Gastrocnemius medialis (tissue), 4 donors: ENCODE measurements at regions not wholly inside any gene's neighbourhood (a gene's known extent, or its start where the extent isn't known, plus 50 kb on each side); places are given as distances from the start of the nearest gene placed in this dataset.

Experiments
- CTCF ChIP-seq, 5 experiments: fragments of 450-650 bp in 3 of 5; fragments of 200-600 bp in 2 of 5; sonication (generic) in 2 of 5; IDR thresholded peaks in 4 of 5; conservative IDR thresholded peaks in 1 of 5; 1 replicate in 4 of 5; 2 replicates in 1 of 5; pipeline ENCODE4 v1.5.1; 2016 to 2019; ENCODE audit warnings: antibody characterized with exemption in 5 of 5, mild to moderate bottlenecking in 3 of 5, moderate library complexity in 3 of 5
- POLR2A ChIP-seq, 2 donors: fragments of 450-650 bp; IDR thresholded peaks; one replicate each; pipeline ENCODE4 v1.6.1; 2017; ENCODE audit warnings: antibody characterized with exemption in 2 of 2, mild to moderate bottlenecking in 2 of 2, moderate library complexity in 2 of 2

GRCh38 chr1:234891427-234891826, 237.2 kb downstream of the TOMM20 start:
- TF ChIP-seq CTCF (IDR thresholded peaks at IDR 0.05 in 4 of 5, conservative IDR thresholded peaks at IDR 0.05 in 1 of 5) (no peak), POLR2A (IDR thresholded peaks at IDR 0.05) (no peak)
